ENCODE measurements at regions not wholly inside any gene's neighbourhood (a gene's known extent, or its start where the extent isn't known, plus 50 kb on each side); places are given as distances from the start of the nearest gene placed in this dataset.

DNA sequence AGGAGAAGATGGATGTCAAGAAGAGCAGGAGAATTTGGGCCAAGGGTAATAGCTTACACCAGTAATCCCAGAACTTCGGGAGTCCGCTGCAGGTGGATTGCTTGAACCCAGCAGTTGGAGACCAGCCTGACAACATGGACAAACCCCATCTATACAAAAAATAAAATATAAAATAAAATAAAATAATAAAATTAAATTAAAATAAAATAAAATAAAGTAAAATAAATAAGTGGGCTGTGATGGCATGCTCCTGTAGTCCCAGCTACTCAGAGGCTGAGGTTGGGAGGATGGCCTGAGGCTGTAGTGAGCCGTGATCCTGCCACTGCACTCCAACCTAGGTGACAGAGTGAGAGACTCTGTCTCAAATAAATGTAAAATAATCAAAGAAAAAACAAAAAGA lies 1946.7 kb downstream of the MRPL39 start:
- no peaks in the 10 kb centered on the region for H3K27me3 Mint-ChIP-seq
- H3K9me3 Mint-ChIP-seq (ENCODE audit: low read depth) = peaks cover 17% of the 10 kb centered on the region
- H3K4me3 Mint-ChIP-seq (ENCODE audit: low read depth) = no peak overlapping the region
- no peaks in the 10 kb centered on the region for H3K4me1 Mint-ChIP-seq (ENCODE audit: low read depth)
- no peaks in the 10 kb centered on the region for H3K36me3 Mint-ChIP-seq (ENCODE audit: insufficient read depth)
- TF ChIP-seq, protein P1, sequence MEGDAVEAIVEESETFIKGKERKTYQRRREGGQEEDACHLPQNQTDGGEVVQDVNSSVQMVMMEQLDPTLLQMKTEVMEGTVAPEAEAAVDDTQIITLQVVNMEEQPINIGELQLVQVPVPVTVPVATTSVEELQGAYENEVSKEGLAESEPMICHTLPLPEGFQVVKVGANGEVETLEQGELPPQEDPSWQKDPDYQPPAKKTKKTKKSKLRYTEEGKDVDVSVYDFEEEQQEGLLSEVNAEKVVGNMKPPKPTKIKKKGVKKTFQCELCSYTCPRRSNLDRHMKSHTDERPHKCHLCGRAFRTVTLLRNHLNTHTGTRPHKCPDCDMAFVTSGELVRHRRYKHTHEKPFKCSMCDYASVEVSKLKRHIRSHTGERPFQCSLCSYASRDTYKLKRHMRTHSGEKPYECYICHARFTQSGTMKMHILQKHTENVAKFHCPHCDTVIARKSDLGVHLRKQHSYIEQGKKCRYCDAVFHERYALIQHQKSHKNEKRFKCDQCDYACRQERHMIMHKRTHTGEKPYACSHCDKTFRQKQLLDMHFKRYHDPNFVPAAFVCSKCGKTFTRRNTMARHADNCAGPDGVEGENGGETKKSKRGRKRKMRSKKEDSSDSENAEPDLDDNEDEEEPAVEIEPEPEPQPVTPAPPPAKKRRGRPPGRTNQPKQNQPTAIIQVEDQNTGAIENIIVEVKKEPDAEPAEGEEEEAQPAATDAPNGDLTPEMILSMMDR (IDR thresholded peaks at IDR 0.05; ENCODE audit: unreplicated experiment) = no peak
- DNase-seq (ENCODE audit: low spot score, unreplicated experiment) = no peak
- no peak overlapping the region for H3K27ac Mint-ChIP-seq

DNA sequence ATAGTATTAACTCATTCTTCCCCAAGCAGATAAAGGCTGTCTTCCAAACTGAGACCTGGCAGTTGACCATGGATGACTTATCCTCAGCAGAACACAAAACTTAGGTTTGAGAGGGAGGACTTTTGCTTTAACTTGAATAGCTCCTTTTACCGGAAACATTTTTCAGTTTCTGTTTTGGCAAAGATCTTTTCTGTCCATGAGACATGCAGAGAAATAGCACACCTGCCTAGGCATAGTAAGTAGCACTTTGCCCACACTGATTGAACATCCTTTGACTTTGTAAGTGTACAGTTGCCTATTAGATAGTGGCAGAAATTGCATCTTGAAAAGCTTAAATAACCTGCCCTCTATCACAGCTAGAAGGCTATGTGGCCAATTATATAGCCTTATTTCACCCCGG lies 1962.5 kb downstream of the MRPL39 start:
- Mint-ChIP-seq H3K36me3 (ENCODE audit: insufficient read depth) (no peaks in the 10 kb centered on the region), H3K27me3 (no peaks in the 10 kb centered on the region), H3K27ac (no peak overlapping the region), H3K4me3 (ENCODE audit: low read depth) (no peak overlapping the region), H3K4me1 (ENCODE audit: low read depth) (no peaks in the 10 kb centered on the region), H3K9me3 (ENCODE audit: low read depth) (peaks cover 8% of the 10 kb centered on the region)
- TF ChIP-seq, protein P1 (IDR thresholded peaks at IDR 0.05; ENCODE audit: unreplicated experiment) = no peak
- DNase-seq (ENCODE audit: low spot score, unreplicated experiment) = no peak

DNA sequence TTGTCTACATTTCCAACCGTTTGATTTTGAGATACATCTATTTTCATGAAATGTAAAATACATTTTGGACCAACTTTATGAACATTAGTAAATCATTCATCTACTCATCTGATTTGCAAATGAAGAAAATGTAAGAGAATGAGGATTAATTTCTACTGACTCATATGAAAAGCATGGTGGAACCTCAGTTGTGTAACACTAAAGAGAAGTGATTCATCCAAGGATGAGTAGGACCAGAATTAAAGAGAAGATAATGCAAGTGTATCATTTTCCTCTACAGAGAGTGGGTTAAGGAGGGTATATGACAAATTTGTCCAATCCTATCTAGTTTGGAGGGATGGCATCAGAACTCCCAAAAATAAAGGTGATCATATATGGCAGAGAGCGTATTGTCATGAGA lies 1967.6 kb downstream of the MRPL39 start:
- Mint-ChIP-seq H3K4me3 (ENCODE audit: low read depth) (no peak overlapping the region), H3K36me3 (ENCODE audit: insufficient read depth) (no peaks in the 10 kb centered on the region), H3K9me3 (ENCODE audit: low read depth) (peaks cover 9% of the 10 kb centered on the region), H3K27ac (no peak overlapping the region), H3K27me3 (no peaks in the 10 kb centered on the region), H3K4me1 (ENCODE audit: low read depth) (no peaks in the 10 kb centered on the region)
- TF ChIP-seq, protein P1 (IDR thresholded peaks at IDR 0.05; ENCODE audit: unreplicated experiment) = no peak
- DNase-seq (ENCODE audit: low spot score, unreplicated experiment) = no peak

DNA sequence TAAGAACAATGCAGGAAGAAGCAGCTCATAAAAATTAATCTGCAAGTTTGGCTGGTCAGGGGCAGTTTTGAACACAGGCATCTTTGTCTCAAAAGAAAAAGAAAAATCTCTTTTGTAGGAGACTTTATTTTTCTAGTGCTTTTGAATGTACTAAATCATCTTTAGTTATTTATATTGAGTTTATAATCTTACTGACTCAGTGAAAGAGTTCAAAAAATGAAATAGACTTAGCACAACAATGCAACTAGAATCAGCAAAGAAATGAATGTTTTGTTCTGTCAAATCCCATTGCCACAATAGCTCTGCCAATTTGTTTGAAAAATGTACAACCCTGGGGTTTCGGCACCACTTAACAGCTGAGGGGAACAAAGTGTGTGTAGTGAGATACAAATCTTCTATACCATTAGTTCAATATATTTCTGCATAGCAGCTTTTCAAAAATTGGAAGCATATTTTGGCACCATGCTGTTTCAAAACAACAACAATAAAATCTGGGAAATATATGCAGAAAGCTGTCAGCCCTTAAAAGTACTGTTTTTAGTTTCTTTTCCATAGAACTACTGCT lies 1969.1 kb downstream of the MRPL39 start:
- TF ChIP-seq, protein P1 (IDR thresholded peaks at IDR 0.05; ENCODE audit: unreplicated experiment) = no peak
- H3K4me1 Mint-ChIP-seq (ENCODE audit: low read depth) = no peaks in the 10 kb centered on the region
- peaks cover 4% of the 10 kb centered on the region for H3K9me3 Mint-ChIP-seq (ENCODE audit: low read depth)
- H3K4me3 Mint-ChIP-seq (ENCODE audit: low read depth) = no peak overlapping the region
- H3K27ac Mint-ChIP-seq = no peak overlapping the region
- no peaks in the 10 kb centered on the region for H3K27me3 Mint-ChIP-seq
- DNase-seq (ENCODE audit: low spot score, unreplicated experiment) = no peak
- no peaks in the 10 kb centered on the region for H3K36me3 Mint-ChIP-seq (ENCODE audit: insufficient read depth)

DNA sequence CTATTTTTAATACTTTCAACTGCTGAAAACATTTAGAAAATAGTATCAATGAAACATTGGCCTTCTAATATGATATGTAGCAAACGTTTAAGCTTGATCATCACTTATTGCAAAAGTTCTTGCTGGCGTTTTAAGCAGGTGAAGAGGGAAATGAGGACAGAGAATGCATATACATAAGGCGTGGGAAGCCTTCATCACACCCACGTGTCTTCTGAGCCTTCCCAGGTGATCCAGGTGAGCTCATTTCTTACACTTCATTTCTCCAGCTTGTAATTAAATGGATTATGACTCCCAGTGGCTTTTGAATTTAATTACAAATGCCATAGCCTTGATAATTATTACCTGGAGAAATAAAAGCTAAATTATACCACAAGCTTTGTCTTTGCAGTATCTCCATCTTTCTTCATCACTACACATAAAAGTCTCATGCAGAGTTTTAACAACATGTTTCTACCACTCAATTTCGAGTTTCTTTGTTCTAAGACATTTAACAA lies 1973.8 kb downstream of the MRPL39 start:
- no peak overlapping the region for H3K4me3 Mint-ChIP-seq (ENCODE audit: low read depth)
- DNase-seq (ENCODE audit: low spot score, unreplicated experiment) = no peak
- no peaks in the 10 kb centered on the region for H3K4me1 Mint-ChIP-seq (ENCODE audit: low read depth)
- TF ChIP-seq, protein P1 (IDR thresholded peaks at IDR 0.05; ENCODE audit: unreplicated experiment) = no peak
- H3K36me3 Mint-ChIP-seq (ENCODE audit: insufficient read depth) = no peaks in the 10 kb centered on the region
- H3K9me3 Mint-ChIP-seq (ENCODE audit: low read depth) = peaks cover 4% of the 10 kb centered on the region
- H3K27ac Mint-ChIP-seq = no peak overlapping the region
- no peaks in the 10 kb centered on the region for H3K27me3 Mint-ChIP-seq
